NB4 (cell line): ENCODE measurements at regions not wholly inside any gene's neighbourhood (a gene's known extent, or its start where the extent isn't known, plus 50 kb on each side); places are given as distances from the start of the nearest gene placed in this dataset.

Source experiments
- POLR2A ChIP-seq: IDR thresholded peaks from 2 replicates; pipeline ENCODE4 v1.6.1; 2011; ENCODE audit warnings: mild to moderate bottlenecking; ENCODE audit not compliant: insufficient read length; ENCODE audit errors: extremely low read depth
- TF ChIP-seq, protein P1 (sequence below): IDR thresholded peaks from one replicate; pipeline ENCODE4 v1.5.1; 2012; ENCODE audit warnings: low read depth, low read length

DNA sequence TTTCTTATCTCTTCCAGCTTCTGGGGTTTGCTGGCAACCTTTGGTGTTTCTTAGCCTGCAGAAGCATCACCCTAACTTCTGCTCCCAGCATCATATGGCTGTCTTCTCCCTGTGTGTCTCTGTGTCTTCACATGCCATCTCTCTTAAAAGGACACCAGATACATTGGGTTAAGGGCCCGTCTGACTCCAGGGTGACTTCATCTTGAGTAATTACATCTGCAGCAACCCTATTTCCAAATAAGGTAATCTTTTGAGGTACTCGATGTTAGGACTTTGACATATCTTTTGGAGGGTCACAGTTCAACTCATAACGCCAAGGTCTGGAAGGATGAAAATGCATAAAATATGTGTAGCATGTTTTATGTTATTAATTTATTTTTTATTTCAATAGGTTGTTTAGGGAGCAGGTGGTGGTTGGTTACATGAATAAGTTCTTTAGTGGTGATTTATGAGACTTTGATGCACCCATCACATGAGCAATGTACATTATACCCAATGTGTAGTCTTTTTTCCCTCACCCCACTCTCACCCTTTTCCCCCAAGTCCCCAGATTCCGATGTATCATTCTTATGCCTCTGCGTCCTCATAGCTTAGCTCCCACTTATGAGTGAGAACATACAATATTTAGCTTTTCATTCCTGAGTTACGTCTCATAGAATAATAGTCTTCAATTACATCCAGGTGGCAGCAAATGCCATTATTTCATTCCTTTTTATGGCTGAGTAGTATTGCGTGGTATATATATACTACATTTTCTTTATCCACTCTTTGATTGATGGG, 131.1 kb downstream of the TBXT start:
- TF ChIP-seq, protein P1, sequence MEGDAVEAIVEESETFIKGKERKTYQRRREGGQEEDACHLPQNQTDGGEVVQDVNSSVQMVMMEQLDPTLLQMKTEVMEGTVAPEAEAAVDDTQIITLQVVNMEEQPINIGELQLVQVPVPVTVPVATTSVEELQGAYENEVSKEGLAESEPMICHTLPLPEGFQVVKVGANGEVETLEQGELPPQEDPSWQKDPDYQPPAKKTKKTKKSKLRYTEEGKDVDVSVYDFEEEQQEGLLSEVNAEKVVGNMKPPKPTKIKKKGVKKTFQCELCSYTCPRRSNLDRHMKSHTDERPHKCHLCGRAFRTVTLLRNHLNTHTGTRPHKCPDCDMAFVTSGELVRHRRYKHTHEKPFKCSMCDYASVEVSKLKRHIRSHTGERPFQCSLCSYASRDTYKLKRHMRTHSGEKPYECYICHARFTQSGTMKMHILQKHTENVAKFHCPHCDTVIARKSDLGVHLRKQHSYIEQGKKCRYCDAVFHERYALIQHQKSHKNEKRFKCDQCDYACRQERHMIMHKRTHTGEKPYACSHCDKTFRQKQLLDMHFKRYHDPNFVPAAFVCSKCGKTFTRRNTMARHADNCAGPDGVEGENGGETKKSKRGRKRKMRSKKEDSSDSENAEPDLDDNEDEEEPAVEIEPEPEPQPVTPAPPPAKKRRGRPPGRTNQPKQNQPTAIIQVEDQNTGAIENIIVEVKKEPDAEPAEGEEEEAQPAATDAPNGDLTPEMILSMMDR, result no peak
- TF ChIP-seq POLR2A, result no peak
